Glutamatergic neuron (in vitro differentiated cells): ENCODE measurements at regions not wholly inside any gene's neighbourhood (a gene's known extent, or its start where the extent isn't known, plus 50 kb on each side); places are given as distances from the start of the nearest gene placed in this dataset.

ENCODE experiments used
- DNase-seq: peaks from one replicate; pipeline ENCODE4 v3.0.0; 2022
- H3K27ac Mint-ChIP-seq: one replicate; pipeline ENCODE4 v1.8.0; 2020; ENCODE audit warnings: mild to moderate bottlenecking, mixed read lengths, inconsistent platforms; ENCODE audit not compliant: unreplicated experiment
- H3K27me3 Mint-ChIP-seq: one replicate; pipeline ENCODE4 v1.8.0; 2020; ENCODE audit warnings: mild to moderate bottlenecking, moderate library complexity, mixed read lengths, inconsistent platforms; ENCODE audit not compliant: unreplicated experiment
- H3K36me3 Mint-ChIP-seq: one replicate; pipeline ENCODE4 v1.8.0; 2020; ENCODE audit warnings: mild to moderate bottlenecking, mixed read lengths, inconsistent platforms; ENCODE audit not compliant: unreplicated experiment
- H3K4me1 Mint-ChIP-seq: one replicate; pipeline ENCODE4 v1.8.0; 2020; ENCODE audit warnings: mild to moderate bottlenecking, low read depth, mixed read lengths, inconsistent platforms; ENCODE audit not compliant: unreplicated experiment
- H3K4me3 Mint-ChIP-seq: one replicate; pipeline ENCODE4 v1.8.0; 2020; ENCODE audit warnings: mild to moderate bottlenecking, mixed read lengths, inconsistent platforms; ENCODE audit not compliant: unreplicated experiment
- H3K9me3 Mint-ChIP-seq: one replicate; pipeline ENCODE4 v1.8.0; 2020; ENCODE audit warnings: mild to moderate bottlenecking, moderate library complexity, mixed read lengths, inconsistent platforms; ENCODE audit not compliant: unreplicated experiment
- CTCF ChIP-seq: fragments of 200-600 bp; sonication (generic); IDR thresholded peaks from one replicate; pipeline ENCODE4 v1.5.0; 2021; ENCODE audit not compliant: partially characterized antibody, unreplicated experiment

- no peaks in the 10 kb centered on the region for H3K4me1 Mint-ChIP-seq
- H3K9me3 Mint-ChIP-seq: peaks cover 2% of the 10 kb centered on the region
- H3K27ac Mint-ChIP-seq: no peak overlapping the region
- no peak for DNase-seq
- H3K4me3 Mint-ChIP-seq: no peak overlapping the region
- H3K36me3 Mint-ChIP-seq: no peaks in the 10 kb centered on the region
- TF ChIP-seq CTCF: no peak
- H3K27me3 Mint-ChIP-seq: peaks cover 1% of the 10 kb centered on the region
Observed at GRCh38 chr4:127196655-127197352, 436.0 kb upstream of the INTU start.

- Mint-ChIP-seq H3K27ac (no peak overlapping the region), H3K9me3 (no peaks in the 10 kb centered on the region), H3K36me3 (no peaks in the 10 kb centered on the region), H3K27me3 (peaks cover 1% of the 10 kb centered on the region), H3K4me1 (peaks cover 5% of the 10 kb centered on the region), H3K4me3 (no peak overlapping the region)
- no peak for DNase-seq
- no peak for TF ChIP-seq CTCF
Observed at GRCh38 chr4:127203562-127204200, 429.1 kb upstream of the INTU start.

- H3K4me1 Mint-ChIP-seq: peaks cover 5% of the 10 kb centered on the region
- no peak for DNase-seq
- peaks cover 1% of the 10 kb centered on the region for H3K27me3 Mint-ChIP-seq
- no peaks in the 10 kb centered on the region for H3K9me3 Mint-ChIP-seq
- no peak for TF ChIP-seq CTCF
- H3K36me3 Mint-ChIP-seq: no peaks in the 10 kb centered on the region
- no peak overlapping the region for H3K4me3 Mint-ChIP-seq
- H3K27ac Mint-ChIP-seq: no peak overlapping the region
Observed at GRCh38 chr4:127204322-127204721, 428.4 kb upstream of the INTU start.

GRCh38 chr4:127209580-127210095, 423.1 kb upstream of the INTU start:
- no peaks in the 10 kb centered on the region for H3K27me3 Mint-ChIP-seq
- no peak overlapping the region for H3K27ac Mint-ChIP-seq
- H3K9me3 Mint-ChIP-seq: no peaks in the 10 kb centered on the region
- no peak for DNase-seq
- TF ChIP-seq CTCF: no peak
- H3K36me3 Mint-ChIP-seq: no peaks in the 10 kb centered on the region
- no peak overlapping the region for H3K4me3 Mint-ChIP-seq
- H3K4me1 Mint-ChIP-seq: no peaks in the 10 kb centered on the region
